ENCODE measurements at regions not wholly inside any gene's neighbourhood (a gene's known extent, or its start where the extent isn't known, plus 50 kb on each side); places are given as distances from the start of the nearest gene placed in this dataset.
"Not testable (repeated sequence)": the region's sequence is repeated elsewhere in the genome, so short reads cannot be mapped to it uniquely, and the experiment has no call there.

DNA sequence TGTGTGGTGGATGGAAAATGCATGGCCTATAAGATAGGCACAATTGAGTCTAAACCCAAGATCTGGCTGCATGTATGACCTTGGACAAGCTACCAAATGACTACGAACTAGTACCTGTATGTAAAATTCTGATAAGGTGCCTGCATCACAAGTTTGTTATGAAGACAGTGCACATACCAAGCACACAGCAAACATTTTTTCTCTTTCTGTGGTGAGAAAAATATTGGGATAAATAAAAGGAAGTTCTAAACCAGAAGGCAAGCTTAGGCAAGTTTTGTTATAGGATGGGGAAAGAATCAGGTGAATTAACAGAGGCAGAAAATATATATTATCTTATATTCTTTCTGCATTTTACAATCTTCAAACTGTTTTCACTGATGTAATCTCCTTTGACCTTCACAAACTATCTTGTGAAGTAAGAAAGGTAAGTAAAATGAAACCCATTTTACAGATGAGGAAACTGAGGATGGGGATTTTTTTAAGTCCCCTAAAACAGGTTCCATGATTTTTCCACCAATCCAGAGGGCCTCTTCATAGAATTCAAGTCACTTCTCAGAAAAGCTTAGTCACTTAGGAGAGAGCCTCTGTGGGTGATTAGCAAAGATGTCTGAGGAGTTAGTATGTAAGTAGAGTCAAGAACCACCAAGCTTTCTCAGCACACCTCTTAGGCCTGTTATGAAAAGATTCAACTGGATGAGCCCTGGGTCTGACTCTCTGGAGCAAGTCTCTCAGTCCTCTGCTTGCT is 132.0 kb upstream of the RAP1B start:
- no peak for DNase-seq (ENCODE audit: low read depth, low spot score)

DNA sequence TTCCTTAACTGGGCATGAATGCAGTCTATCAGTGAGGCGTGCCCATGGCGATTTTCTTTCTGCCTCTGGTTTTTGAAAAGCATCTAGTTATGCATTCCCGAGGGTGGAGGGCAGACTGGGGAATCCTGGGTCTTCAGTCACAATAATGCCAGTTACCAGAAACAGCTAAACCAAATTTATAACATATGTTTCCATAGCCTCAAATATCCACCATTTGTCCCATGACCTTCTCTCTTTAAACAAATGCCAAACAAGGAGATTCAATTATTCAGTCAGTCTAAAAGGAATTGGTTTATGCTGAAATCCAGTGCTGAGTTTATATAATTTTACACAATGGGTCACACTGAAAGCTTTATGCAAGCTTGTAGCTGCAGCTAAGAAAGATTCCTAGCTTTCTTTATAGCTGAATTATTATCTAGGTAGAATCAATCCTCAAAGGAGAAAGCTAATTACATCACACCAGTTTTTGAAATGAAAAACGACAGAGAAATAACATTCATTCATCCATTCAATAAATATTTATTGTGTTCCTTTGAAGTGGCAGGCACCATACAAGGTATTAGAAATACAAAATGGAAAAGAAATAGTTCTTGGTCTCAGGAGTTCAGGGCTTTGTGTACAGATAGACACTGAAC is 131.3 kb upstream of the RAP1B start:
- no peak for DNase-seq (ENCODE audit: low read depth, low spot score)

DNA sequence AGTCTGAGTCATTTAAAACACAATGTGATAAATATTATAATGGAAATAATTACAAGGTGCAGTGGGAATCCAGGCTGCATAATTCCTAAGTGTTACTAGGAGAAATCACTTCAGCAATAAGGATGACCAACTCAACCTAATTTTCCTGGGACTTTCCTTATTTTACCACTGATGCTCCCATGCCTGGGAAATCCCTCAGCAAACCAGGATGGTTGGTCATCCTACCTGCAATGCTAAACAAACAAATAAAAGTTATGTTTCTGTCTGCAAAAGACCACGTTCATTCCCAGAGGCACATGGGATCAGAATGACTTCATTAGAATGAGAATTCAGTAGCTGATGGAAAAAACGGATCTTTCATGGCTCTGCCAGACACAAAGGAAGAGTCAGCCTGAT is 130.8 kb upstream of the RAP1B start:
- DNase-seq (ENCODE audit: low read depth, low spot score), result no peak

DNA sequence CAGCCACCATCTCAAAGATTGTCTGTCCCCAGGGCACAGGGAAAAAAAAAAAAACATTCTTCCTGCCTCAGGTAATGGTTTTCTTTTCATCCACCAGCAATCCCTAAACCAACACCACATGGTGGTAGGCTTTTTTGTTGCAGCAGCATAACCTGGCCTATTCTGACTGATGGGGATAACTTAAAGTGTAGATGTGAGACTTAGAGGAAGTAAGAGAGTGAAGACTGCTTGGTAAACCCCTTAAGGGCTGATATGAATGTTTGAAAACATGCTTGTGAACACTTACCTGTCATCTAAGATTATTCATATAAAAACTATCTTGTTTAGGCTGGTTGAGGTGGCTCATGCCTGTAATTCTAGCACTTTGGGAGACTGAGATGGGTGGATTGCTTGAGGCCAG is 130.2 kb upstream of the RAP1B start:
- no peak for DNase-seq (ENCODE audit: low read depth, low spot score)

DNA sequence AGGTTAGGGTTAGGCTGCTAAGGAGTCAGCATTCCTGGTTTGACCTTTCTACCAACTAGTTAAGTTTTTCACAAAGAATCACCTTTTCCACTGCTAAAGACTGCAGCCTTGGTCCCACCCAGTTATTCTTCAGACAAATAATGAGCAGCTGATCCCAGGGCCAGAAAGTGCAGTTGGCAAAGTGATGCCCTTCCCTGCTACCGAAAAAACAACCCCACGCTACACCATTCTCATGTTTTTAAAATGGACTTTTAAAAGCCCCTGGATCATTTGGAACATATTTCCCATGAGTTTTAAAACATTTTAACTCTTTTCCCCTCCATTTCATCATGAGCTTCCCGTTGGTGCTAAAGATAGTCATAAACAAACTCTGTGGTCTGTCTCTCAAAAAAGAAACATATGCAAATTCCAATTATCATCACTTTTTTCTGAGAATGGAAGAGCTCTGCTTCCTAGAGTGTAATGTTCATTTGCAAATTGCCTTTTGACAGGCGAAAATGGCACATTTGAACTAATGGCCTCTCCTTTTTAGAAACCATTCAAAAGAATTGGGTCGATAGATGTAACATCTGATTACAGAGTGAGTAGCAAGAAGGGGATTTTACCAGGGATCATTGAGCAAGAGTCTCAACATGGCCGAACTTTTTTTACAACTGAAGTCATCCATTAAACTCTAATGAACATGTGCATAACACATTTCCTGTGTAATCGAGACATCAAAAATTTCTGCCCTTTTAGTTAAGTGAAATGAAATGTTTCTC is 129.3 kb upstream of the RAP1B start:
- DNase-seq (ENCODE audit: low read depth, low spot score), result no peak

DNA sequence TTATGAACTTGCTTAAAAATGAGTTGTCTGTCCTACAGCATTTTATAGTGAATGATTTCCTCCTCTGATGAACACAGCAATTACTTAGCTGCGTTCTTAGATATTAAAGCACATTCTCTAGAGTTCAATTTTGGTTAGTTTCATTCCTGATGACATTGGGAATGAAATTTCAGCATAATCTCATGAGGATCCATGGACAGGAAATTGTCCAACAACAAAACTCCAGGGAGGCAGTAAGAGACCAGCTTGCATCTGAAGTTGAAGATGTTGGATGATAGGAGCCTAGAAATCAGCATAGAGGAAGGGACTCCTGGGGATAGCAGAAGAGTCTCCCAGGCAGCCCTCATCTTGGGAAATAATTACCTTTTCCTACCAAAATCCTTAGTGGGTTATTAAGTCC is 128.7 kb upstream of the RAP1B start:
- DNase-seq (ENCODE audit: low read depth, low spot score), result no peak

DNA sequence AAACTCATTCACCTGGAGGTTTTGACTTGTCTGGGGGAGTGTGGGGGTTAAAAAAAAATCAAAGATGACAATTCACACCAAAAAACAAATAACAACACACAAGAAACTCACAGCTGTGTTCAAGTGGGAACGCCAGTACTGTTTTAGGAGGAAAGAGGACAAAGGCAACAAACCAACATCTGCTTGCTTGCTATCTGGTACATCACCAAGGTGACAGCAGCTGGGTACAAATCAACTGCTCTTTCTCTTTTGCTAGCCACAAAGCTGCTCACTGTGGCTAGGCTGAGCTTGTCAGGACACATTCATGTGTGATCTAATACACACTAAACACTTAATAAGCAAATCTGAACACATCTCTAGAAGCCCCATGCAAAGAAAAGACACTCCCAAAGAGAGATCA is 128.0 kb upstream of the RAP1B start:
- DNase-seq (ENCODE audit: low read depth, low spot score), result no peak

DNA sequence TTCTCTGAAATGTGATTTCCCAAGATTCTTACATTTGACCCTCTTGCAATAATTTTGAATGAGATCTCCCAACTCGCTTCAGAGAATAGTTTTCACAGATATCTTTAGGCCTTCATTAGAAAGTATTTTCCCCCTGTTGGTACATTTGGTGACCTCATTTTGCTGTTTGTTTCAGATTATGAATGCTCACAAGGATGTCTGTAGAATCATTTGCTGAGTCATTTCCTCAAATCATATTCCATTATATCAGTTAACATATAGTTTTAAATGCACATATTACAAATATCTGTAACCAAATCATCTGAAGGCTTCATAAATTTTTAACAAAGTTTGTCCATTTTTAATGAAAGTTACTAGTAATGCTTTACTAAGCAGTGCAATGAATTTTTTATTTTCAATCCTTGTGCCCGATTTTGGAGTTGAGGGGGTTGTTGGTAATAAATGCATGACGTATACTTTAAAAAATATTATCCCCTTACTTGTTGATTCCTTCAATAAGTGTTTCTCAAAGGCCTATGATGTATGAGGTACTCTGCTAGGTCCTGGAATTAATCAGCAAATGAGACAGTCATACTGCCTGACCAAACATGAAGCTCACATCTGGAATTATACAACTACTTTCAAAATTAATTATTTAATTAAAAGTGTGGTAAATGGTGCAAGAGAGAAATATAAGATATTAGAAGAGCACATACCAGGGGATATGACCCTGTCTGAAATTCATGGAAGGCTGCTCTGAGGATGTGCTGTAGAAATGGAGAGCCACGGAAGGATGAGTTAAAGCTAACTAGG is 126.9 kb upstream of the RAP1B start:
- DNase-seq (ENCODE audit: low read depth, low spot score), result no peak

DNA sequence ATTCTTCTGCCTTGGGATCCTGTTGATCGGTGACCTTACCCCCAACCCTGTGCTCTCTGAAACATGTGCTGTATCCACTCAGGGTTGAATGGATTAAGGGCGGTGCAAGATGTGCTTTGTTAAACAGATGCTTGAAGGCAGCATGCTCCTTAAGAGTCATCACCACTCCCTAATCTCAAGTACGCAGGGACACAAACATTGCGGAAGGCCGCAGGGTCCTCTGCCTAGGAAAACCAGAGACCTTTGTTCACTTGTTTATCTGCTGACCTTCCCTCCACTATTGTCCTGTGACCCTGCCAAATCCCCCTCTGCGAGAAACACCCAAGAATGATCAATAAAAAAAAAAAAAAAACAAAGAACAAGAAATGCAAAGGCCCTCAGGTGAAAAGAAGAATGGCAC is 126.1 kb upstream of the RAP1B start:
- DNase-seq (ENCODE audit: low read depth, low spot score), result not testable (repeated sequence)

DNA sequence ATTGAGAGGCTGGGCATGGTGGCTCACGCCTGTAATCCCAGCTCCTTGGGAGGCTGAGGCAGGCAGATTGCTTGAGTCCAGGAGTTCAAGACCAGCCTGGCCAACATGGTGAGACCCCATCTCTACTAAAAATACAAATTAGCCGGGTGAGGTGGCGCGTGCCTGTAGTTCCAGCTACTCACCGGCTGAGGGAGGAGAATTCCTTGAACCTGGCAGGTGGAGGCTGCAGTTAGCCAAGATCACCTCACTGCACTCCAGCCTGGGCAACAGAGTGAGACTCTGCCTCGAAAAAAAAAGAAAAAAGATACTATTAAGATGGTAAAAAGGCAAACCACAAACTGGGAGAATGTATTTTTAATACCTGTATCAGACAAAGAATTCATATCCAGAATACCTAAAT is 124.2 kb upstream of the RAP1B start:
- DNase-seq (ENCODE audit: low read depth, low spot score), result not testable (repeated sequence)

DNA sequence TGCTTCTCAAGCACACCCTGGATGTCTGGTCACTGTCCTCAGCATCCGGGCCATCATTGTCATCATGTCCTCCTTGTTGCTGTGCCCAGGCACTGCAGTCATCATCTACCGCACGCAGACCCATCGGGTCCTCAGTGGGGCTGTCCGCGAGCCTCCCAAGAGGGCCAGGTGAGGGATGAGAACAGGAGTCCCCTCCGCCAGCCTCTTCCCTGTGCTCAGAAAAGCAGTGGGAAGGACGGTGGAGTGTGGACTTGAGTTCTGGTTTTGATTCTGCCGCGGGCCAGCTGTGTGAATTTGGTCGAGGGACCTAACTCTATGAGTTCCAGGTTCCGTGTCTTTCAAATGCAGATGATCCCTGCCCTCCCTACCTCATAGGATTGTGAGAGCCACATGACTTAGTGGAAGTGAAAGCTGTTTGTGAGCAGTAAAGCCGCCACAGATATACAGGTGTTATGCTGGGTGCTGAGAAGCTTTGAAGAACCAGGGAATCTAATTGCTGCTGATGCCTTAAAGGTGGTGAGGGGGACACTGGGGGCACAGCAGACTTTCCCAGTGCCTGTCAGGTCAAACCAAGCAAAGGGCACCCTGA is 122.9 kb upstream of the RAP1B start:
- no peak for DNase-seq (ENCODE audit: low read depth, low spot score)

DNA sequence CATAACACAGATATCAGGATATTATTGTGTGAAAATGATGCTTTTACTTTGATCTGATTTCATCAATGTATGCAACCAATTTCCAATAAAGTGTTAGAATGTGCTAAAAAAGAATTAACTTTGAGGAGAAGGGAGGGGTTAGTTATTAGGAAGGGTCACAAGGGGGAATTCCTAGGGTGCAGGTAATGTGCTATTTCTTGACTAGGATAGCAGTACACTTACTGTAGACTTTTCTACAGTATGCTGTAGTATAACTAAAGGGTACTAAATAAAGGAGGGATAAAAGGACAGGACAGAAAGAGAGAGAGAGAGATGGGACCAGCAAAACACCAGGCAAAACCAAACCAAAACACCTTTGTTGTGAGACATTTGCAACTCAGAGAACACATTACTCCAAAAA is 121.4 kb upstream of the RAP1B start:
- no peak for DNase-seq (ENCODE audit: low read depth, low spot score)

DNA sequence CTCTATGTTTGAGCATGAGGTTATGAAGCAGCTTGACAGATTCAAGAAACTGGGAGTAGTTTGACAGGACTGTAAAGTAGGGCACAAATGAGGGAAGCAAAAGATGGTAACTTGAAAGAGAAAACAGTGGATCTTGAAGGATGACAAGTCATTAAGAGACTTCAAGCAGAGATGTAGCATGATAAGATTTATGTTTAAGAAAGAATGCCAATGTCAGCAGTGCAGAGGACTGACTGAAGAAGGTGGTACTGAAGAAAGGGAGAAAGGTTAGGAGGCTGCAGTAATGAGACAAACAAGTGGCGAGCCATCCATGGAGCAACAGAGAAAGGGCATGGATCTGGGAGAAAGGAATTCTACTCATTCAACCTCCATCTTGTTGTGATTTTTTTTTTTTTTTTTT is 120.2 kb upstream of the RAP1B start:
- no peak for DNase-seq (ENCODE audit: low read depth, low spot score)

DNA sequence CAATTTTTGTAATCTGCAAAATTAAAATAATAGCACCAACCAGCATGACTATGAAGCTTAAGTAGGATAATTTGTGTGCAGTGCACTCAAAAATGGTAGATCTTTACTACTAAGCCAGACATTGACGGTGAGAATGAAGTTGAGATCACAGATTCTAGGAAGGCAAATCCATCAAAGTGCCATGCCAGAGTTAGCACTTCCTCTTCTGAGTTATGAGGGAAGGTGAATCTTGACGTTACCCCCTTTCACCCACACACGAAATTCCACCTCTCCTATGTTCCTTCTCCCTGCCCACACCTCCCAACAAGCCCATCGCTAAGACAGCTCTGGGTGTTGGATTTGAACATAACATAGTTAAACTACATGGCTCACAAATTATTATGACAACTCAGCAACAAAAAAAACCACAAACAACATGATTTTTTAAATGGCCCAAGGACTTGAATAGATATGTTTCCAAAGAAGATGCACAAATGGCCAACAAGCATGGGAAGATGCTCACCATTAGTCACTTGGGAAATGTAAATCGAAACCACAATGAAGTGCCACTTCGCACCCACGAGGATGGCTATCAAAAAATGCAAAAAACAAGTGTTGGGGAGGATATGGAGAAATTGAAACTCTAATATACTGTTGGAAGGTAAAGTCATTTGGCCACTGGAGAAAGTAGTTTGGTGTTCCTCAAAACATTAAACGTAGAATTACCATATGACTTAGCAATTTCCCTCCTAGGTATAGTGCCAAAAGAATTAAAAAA is 119.3 kb upstream of the RAP1B start:
- DNase-seq (ENCODE audit: low read depth, low spot score), result no peak

DNA sequence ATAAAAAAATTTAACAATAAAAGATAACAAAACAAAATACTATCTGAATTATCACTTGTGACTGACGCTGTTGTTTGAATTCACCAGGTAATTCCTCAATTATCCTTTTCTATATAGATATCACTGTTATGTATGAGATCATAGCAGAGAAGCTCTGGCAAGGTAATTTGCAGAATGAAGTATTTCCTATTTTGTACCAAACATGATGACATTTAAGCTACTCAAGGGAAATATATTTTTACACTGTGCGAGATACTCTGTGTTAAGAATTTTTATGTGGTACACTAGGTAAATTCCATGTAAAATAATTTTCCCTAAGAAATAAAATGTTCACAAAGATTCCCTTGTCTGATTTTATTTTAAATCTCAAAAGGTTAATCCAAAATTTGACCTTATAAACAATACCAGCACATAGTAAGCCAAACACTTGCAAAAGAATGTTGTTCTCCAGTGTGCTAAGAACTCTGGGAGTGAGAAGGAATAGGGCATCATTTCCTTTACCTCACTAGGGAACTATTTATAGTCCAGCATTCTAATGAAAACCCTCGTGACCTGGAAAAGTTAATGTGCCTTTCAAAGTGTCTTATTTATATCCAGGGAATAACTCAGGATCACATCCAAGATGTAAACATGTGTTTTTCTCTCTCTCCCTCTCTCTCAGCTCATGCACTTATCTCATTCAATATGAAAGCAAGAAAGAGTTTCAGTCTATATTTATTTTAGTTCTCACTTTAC is 115.2 kb upstream of the RAP1B start:
- no peak for DNase-seq (ENCODE audit: low read depth, low spot score)

DNA sequence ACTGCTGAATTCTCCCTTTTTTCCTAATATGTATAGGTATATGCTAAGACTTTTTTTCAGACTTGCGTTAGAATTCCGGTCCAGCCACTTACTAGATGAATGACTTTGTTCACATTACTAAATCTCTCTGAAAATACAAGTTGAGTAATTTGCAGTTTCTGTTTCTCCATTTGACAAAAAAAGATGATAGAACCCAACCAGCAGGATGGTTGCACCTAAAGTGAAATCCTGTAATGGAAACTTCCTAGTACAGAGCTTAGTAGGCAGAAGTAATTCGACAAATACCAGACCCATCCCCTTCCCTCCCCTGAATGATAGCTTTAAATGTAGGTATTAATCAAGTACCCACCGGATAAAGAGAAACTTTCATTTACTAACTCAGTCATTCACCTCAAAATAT is 113.6 kb upstream of the RAP1B start:
- DNase-seq (ENCODE audit: low read depth, low spot score), result no peak

DNA sequence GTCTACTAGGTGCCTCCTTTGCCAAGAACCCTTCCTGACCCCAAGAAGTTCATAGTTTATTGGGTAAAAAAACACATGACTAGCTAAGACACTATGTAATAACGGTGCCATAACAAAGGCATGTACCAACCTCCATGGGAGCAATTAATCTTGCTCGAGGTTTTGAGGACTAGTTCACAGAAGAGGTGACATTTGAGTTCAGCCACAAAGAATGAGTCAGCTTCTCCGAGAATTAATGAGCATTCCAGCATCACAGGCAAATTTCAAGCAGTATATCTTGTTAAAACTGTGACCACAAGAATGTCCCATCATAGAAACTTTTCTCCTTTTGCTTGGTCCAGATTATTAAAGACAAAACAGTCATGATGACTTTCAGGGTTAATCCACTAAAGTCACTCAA is 113.0 kb upstream of the RAP1B start:
- no peak for DNase-seq (ENCODE audit: low read depth, low spot score)

DNA sequence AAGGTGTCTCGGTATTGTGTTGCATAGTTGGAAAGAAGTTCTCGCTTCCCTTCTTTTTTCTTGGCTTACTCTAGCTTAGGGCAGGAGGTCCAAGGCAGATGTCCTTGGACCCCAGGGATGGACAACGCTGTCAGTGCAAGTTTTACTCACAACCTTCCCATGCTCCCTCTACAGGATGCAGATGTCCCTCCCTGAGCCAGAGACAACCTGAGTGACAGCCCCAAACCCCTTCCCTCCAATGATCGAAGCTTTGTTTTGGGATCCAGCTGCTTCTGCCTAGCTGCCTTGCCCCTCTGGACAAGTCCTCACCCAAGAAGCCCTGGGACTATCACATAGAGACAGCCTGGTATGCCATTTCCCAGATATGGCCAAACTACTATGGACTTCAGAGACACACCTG is 112.0 kb upstream of the RAP1B start:
- no peak for DNase-seq (ENCODE audit: low read depth, low spot score)

DNA sequence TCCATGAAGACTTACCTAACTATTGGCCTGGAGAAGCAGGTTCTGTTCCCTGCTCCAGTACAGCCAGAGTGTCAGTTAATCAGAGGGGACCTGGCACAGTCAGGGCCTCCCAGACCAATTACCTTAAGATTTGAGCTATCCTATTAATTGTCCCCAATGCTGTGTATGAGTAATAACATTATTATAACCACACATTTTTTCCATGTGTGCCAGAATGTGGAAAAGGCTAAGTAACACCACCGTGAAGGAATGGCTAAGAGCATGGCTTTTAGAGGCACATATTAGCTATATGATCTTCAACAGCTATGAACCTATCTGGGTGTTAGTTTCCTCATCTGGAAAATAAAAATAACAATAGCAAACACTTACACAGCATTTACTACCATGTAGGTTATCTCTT is 111.1 kb upstream of the RAP1B start:
- no peak for DNase-seq (ENCODE audit: low read depth, low spot score)

DNA sequence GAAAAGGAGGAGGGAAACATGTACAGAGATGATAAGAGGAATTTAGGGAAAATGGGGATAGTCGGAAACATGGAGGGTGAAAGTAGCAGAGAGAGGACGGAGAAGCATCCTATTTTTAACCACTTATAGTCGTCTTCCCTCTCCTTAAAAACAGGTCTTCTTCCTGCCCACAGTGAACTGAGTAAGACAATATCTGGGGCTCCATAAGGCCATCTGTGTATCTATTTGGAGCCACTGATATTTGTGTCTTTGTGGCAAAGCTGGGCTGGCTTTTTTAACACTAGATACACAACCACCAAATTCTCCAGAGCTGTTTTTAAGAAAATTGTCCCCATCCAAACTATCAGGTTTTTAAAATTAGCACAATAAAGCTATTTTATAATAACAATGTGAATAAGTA is 109.5 kb upstream of the RAP1B start:
- no peak for DNase-seq (ENCODE audit: low read depth, low spot score)
